MM.1S (cell line): ENCODE measurements at regions not wholly inside any gene's neighbourhood (a gene's known extent, or its start where the extent isn't known, plus 50 kb on each side); places are given as distances from the start of the nearest gene placed in this dataset.

ENCODE experiments used
- DNase-seq: peaks from one replicate; pipeline ENCODE4 v3.0.0-alpha.2; 2015
- H2AFZ ChIP-seq: fragments of 300-600 bp; sonication (generic); 2 replicates; pipeline ENCODE4 v1.6.0; 2016; ENCODE audit warnings: antibody characterized with exemption, low read length
- H3F3A ChIP-seq: fragments of 300-600 bp; sonication (generic); 2 replicates; pipeline ENCODE4 v1.6.1; 2016; ENCODE audit warnings: mild to moderate bottlenecking, antibody characterized with exemption, low read length, moderate library complexity, mixed read lengths; ENCODE audit not compliant: insufficient read depth
- H3K27ac ChIP-seq: fragments of 300-600 bp; sonication (generic); 2 replicates; pipeline ENCODE4 v1.5.1; 2016; ENCODE audit warnings: mild to moderate bottlenecking, low read length
- H3K27me3 ChIP-seq: fragments of 300-600 bp; sonication (generic); replicated peaks from 2 replicates; pipeline ENCODE4 v1.6.0; 2016; ENCODE audit warnings: low read length; ENCODE audit not compliant: insufficient read depth
- H3K36me3 ChIP-seq: fragments of 300-600 bp; sonication (generic); replicated peaks from 2 replicates; pipeline ENCODE4 v1.6.1; 2016; ENCODE audit warnings: mild to moderate bottlenecking, low read length, mixed read lengths; ENCODE audit not compliant: insufficient read depth
- H3K4me1 ChIP-seq: fragments of 300-600 bp; sonication (generic); 2 replicates; pipeline ENCODE4 v1.6.1; 2016; ENCODE audit warnings: low read length, mixed read lengths
- H3K4me2 ChIP-seq: fragments of 300-600 bp; sonication (generic); 2 replicates; pipeline ENCODE4 v1.6.0; 2016; ENCODE audit warnings: low read depth, low read length
- H3K4me3 ChIP-seq: fragments of 300-600 bp; sonication (generic); 2 replicates; pipeline ENCODE4 v1.5.1; 2016; ENCODE audit warnings: low read length, mixed read lengths
- H3K79me2 ChIP-seq: fragments of 300-600 bp; sonication (generic); 2 replicates; pipeline ENCODE4 v1.6.1; 2016; ENCODE audit warnings: mixed run types, low read length, mixed read lengths
- H3K9ac ChIP-seq: fragments of 300-600 bp; sonication (generic); 2 replicates; pipeline ENCODE4 v1.6.1; 2016; ENCODE audit warnings: low read length, mixed read lengths
- H3K9me2 ChIP-seq: fragments of 300-600 bp; sonication (generic); replicated peaks from 2 replicates; pipeline ENCODE4 v1.6.1; 2016; ENCODE audit warnings: mild to moderate bottlenecking, low read length, mixed read lengths; ENCODE audit not compliant: insufficient read depth
- H3K9me3 ChIP-seq: fragments of 300-600 bp; sonication (generic); replicated peaks from 2 replicates; pipeline ENCODE4 v1.6.1; 2016; ENCODE audit warnings: mild to moderate bottlenecking, low read length, mixed read lengths; ENCODE audit not compliant: insufficient read depth
- H4K20me1 ChIP-seq: fragments of 300-600 bp; sonication (generic); 2 replicates; pipeline ENCODE4 v1.6.1; 2016; ENCODE audit warnings: mild to moderate bottlenecking, low read length, moderate library complexity, mixed read lengths; ENCODE audit not compliant: insufficient read depth
- EZH2 ChIP-seq: fragments of 300-600 bp; sonication (generic); optimal IDR thresholded peaks from 2 replicates; pipeline ENCODE3; 2017; ENCODE audit warnings: low read depth, mild to moderate bottlenecking, antibody characterized with exemption, low read length, mixed read lengths
- EZH2phosphoT487 ChIP-seq: fragments of 300-600 bp; sonication (generic); IDR thresholded peaks from 2 replicates; pipeline ENCODE4 v1.6.1; 2018; ENCODE audit warnings: antibody characterized with exemption, low read length
- TF ChIP-seq, protein P1 (sequence below): fragments of 300-600 bp; sonication (generic); IDR thresholded peaks from 2 replicates; pipeline ENCODE4 v1.5.1; 2016; ENCODE audit warnings: antibody characterized with exemption, low read length, mixed read lengths

- no peaks in the 10 kb centered on the region for H4K20me1 ChIP-seq
- H3K4me2 ChIP-seq: no peak overlapping the region
- H3K4me1 ChIP-seq: no peaks in the 10 kb centered on the region
- H3K79me2 ChIP-seq: no peaks in the 10 kb centered on the region
- no peaks in the 10 kb centered on the region for H3K9me3 ChIP-seq
- no peaks in the 10 kb centered on the region for H3K9me2 ChIP-seq
- no peak overlapping the region for H3K4me3 ChIP-seq
- no peak overlapping the region for H3K27ac ChIP-seq
- no peak overlapping the region for H2AFZ ChIP-seq
- no peak overlapping the region for H3K9ac ChIP-seq
- DNase-seq: no peak
- no peaks in the 10 kb centered on the region for H3K36me3 ChIP-seq
- TF ChIP-seq EZH2phosphoT487: no peak
- no peak for TF ChIP-seq EZH2
- TF ChIP-seq, protein P1, sequence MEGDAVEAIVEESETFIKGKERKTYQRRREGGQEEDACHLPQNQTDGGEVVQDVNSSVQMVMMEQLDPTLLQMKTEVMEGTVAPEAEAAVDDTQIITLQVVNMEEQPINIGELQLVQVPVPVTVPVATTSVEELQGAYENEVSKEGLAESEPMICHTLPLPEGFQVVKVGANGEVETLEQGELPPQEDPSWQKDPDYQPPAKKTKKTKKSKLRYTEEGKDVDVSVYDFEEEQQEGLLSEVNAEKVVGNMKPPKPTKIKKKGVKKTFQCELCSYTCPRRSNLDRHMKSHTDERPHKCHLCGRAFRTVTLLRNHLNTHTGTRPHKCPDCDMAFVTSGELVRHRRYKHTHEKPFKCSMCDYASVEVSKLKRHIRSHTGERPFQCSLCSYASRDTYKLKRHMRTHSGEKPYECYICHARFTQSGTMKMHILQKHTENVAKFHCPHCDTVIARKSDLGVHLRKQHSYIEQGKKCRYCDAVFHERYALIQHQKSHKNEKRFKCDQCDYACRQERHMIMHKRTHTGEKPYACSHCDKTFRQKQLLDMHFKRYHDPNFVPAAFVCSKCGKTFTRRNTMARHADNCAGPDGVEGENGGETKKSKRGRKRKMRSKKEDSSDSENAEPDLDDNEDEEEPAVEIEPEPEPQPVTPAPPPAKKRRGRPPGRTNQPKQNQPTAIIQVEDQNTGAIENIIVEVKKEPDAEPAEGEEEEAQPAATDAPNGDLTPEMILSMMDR: no peak
- H3K27me3 ChIP-seq: no peaks in the 10 kb centered on the region
- H3F3A ChIP-seq: no peaks in the 10 kb centered on the region
These were observed 76.0 kb upstream of the XIRP2 start for GRCh38 chr2:166812166-166812891.

DNA sequence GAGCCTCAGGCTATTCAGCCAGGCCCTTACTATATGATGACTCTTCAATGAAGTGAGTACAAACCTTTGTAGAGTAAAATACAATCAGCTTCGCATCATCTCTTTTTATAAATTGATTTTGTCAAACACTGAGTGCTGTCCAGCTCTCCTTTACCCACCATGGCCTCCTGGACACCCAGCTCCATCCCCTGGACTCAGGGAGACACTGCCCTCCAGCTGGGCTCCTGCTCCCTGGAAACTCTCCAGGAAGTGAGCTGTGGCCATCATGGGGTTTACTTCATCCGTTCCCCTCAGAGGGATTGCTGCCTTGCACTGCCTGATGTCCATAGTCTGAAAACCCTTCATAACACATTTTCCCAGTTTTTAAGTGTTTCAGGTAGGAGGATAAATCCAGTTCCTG lies 82.5 kb upstream of the XIRP2 start:
- H3K27me3 ChIP-seq: no peaks in the 10 kb centered on the region
- no peak overlapping the region for H3K4me2 ChIP-seq
- no peaks in the 10 kb centered on the region for H4K20me1 ChIP-seq
- no peak overlapping the region for H2AFZ ChIP-seq
- H3F3A ChIP-seq: no peaks in the 10 kb centered on the region
- no peak overlapping the region for H3K9ac ChIP-seq
- no peaks in the 10 kb centered on the region for H3K36me3 ChIP-seq
- DNase-seq: no peak
- no peaks in the 10 kb centered on the region for H3K9me2 ChIP-seq
- H3K27ac ChIP-seq: no peak overlapping the region
- no peaks in the 10 kb centered on the region for H3K4me1 ChIP-seq
- TF ChIP-seq, protein P1: no peak
- TF ChIP-seq EZH2phosphoT487: no peak
- H3K79me2 ChIP-seq: no peaks in the 10 kb centered on the region
- no peaks in the 10 kb centered on the region for H3K9me3 ChIP-seq
- H3K4me3 ChIP-seq: no peak overlapping the region

DNA sequence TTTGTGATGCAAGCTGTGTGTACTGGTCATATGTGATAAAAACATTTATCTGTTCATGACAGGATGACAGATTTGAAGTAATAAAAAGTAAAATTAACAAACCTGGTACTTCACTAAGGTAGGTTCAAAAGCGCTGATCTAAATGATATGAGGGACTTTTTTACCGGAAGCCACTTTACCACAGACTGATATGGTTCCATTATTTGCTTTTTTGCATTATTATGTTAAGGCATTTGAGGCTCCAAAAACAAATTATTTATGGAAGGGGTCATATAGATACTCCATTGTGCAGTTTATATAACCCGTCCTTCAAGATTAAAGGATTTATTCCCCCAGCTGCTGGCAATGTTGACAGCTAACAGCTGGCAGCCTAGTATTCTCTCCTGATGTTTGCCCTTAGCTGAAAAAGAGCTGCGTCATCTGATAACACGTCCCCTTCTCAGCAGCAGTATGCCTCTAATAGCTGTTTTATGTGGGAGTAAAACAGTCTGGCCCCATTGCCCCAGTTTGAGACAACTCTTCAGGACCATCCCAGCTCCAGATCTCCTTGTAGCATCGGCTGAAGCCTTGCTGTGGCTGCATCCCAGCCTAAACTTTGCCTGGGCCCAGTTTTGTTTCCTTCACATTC lies 84.8 kb upstream of the XIRP2 start:
- no peak overlapping the region for H3K4me2 ChIP-seq
- no peak overlapping the region for H3K9ac ChIP-seq
- no peak overlapping the region for H3K4me3 ChIP-seq
- no peak overlapping the region for H3K27ac ChIP-seq
- no peaks in the 10 kb centered on the region for H3K9me3 ChIP-seq
- TF ChIP-seq, protein P1: no peak
- no peak for TF ChIP-seq EZH2phosphoT487
- no peak for TF ChIP-seq EZH2
- DNase-seq: no peak
- no peak overlapping the region for H2AFZ ChIP-seq
- no peaks in the 10 kb centered on the region for H3K79me2 ChIP-seq
- H4K20me1 ChIP-seq: no peaks in the 10 kb centered on the region
- no peaks in the 10 kb centered on the region for H3K9me2 ChIP-seq
- no peaks in the 10 kb centered on the region for H3K36me3 ChIP-seq
- H3F3A ChIP-seq: no peaks in the 10 kb centered on the region
- H3K27me3 ChIP-seq: no peaks in the 10 kb centered on the region
- no peaks in the 10 kb centered on the region for H3K4me1 ChIP-seq
